CD4-positive, alpha-beta T cell (primary cell): ENCODE measurements at regions not wholly inside any gene's neighbourhood (a gene's known extent, or its start where the extent isn't known, plus 50 kb on each side); places are given as distances from the start of the nearest gene placed in this dataset.

Source experiments
- ATAC-seq: fragments of 200-7000 bp; cut with Tn5 transposase; one replicate; pipeline ENCODE4 v1.10.0; 2022; ENCODE audit warnings: mild to moderate bottlenecking; ENCODE audit not compliant: poor library complexity
- CTCF ChIA-PET: fragments of 350-600 bp; sonication (Branson Sonifier 250); formaldehyde crosslinking; loops from one replicate; lab custom pipeline; 2021; ENCODE audit warnings: antibody characterized with exemption, inconsistent platforms; lab: Charles Lee
- POLR2A ChIA-PET: fragments of 350-600 bp; sonication (Branson Sonifier 250); formaldehyde crosslinking; loops from one replicate; lab custom pipeline; 2021; ENCODE audit warnings: antibody characterized with exemption, inconsistent platforms; lab: Charles Lee
- DNase-seq, 14 experiments: peaks; one replicate each; pipeline ENCODE4 v3.0.0-alpha.2; 2013 to 2020; ENCODE audit warnings: mixed read lengths in 2 of 14
- H3K27ac ChIP-seq, 2 donors: one replicate each; pipeline versions ENCODE4 v1.5.1 to v1.7.0; 2013; ENCODE audit warnings: low read length in 2 of 2, low read depth in 1 of 2, mild to moderate bottlenecking in 1 of 2
- H3K27me3 ChIP-seq, 2 experiments: 1 replicate in 1 of 2; 2 replicates in 1 of 2; pipeline versions ENCODE4 v1.6.1 to v1.7.0; 2013; ENCODE audit warnings: low read length in 2 of 2, control low read depth in 1 of 2, mild to moderate bottlenecking in 1 of 2, moderate library complexity in 1 of 2; ENCODE audit not compliant: insufficient read depth in 2 of 2, control insufficient read depth in 1 of 2
- H3K36me3 ChIP-seq: one replicate; pipeline ENCODE4 v1.6.1; 2013; ENCODE audit warnings: low read length, control low read depth; ENCODE audit not compliant: insufficient read depth
- H3K4me1 ChIP-seq: one replicate; pipeline ENCODE4 v1.6.1; 2013; ENCODE audit warnings: low read length, control low read depth; ENCODE audit not compliant: insufficient read depth
- H3K4me3 ChIP-seq: one replicate; pipeline ENCODE4 v1.5.1; 2013; ENCODE audit warnings: mild to moderate bottlenecking, low read length, moderate library complexity
- H3K9me3 ChIP-seq, 2 experiments: 1 replicate in 1 of 2; 2 replicates in 1 of 2; pipeline versions ENCODE4 v1.6.1 to v1.7.0; 2013; ENCODE audit warnings: low read length in 2 of 2, mild to moderate bottlenecking in 2 of 2, control low read depth in 1 of 2, moderate library complexity in 1 of 2; ENCODE audit not compliant: control insufficient read depth in 1 of 2, insufficient read depth in 1 of 2
- H3K27ac Mint-ChIP-seq: one replicate; pipeline ENCODE4 v1.8.0; 2020; ENCODE audit warnings: mixed read lengths
- H3K27me3 Mint-ChIP-seq: one replicate; pipeline ENCODE4 v1.8.0; 2021; ENCODE audit warnings: mixed read lengths
- H3K36me3 Mint-ChIP-seq: one replicate; pipeline ENCODE4 v1.8.0; 2021; ENCODE audit warnings: low read depth, mixed read lengths
- H3K4me1 Mint-ChIP-seq: one replicate; pipeline ENCODE4 v1.8.0; 2021; ENCODE audit warnings: low read depth, mixed read lengths
- H3K4me3 Mint-ChIP-seq: one replicate; pipeline ENCODE4 v1.8.0; 2020; ENCODE audit warnings: mild to moderate bottlenecking, mixed read lengths
- H3K9me3 Mint-ChIP-seq: one replicate; pipeline ENCODE4 v1.8.0; 2020; ENCODE audit warnings: mixed read lengths
- intact Hi-C, 2 experiments: fragments of 100-400 bp; cut with DNase I in 1 of 2; cut with micrococcal nuclease in 1 of 2; formaldehyde crosslinking; loops; one replicate each; pipeline versions ENCODE4 v1.15.1 to v1.9.0; 2023 to 2025; cut with DNase I, micrococcal nuclease
- TF ChIP-seq, protein P1 (sequence below): fragments of 200-600 bp; IDR thresholded peaks from one replicate; pipeline ENCODE4 v1.8.0; 2022; ENCODE audit warnings: antibody characterized with exemption, mild to moderate bottlenecking

DNA sequence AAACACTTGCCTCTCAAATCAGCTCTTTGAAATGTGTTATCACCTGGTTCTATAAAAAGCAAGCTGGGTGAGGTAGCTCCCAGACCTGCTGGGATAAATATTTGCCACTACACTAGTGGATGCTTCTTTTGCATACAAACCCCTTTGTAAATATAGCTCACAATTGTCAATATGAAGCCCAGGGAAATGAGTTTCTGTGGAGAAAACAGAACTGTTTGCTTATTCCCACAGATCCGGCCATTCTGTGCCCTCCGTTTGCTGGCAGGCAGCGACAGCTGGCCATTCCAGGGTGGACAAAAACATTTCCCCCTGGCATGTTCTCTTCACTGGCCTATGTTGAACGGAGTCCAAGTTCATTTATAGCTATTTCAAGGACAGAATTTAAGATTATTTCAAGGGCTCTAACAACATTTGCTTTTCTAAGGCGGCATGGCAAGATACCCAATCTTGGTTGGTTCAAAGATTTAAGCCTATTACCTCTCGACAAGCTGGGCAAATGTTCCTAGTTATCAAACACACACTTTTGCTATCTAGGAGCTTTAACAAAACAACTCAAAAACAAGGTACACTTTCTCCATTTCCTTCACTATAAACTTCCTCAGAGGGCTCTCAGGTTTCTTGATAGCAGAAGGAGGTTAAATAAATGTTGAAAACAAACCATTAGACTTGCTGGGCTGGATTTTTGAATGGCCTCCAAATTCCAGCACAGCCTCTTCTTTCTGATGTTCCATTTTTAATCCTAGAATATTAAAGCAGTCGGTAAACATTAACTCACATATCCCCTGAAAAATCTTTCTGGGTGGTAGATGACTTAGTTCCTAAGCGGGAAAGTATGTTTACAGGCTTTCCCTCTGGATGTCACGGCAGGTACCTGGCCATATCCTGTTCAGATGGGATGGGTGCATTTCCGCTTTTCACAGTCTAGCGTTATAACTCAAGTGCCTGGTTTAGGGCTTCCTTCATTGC, 332.3 kb downstream of the PLK2 start:
- intact Hi-C loops = no loop called here
- H3K36me3 Mint-ChIP-seq = no peaks in the 10 kb centered on the region
- H3K27me3 ChIP-seq = no peaks in the 10 kb centered on the region
- no peak overlapping the region for H3K4me3 Mint-ChIP-seq
- POLR2A ChIA-PET = no interaction called here
- DNase-seq (no peak), ATAC-seq (no peak)
- H3K4me1 ChIP-seq = no peaks in the 10 kb centered on the region
- no peak overlapping the region for H3K4me3 ChIP-seq
- H3K27ac ChIP-seq = no peak overlapping the region
- TF ChIP-seq, protein P1, sequence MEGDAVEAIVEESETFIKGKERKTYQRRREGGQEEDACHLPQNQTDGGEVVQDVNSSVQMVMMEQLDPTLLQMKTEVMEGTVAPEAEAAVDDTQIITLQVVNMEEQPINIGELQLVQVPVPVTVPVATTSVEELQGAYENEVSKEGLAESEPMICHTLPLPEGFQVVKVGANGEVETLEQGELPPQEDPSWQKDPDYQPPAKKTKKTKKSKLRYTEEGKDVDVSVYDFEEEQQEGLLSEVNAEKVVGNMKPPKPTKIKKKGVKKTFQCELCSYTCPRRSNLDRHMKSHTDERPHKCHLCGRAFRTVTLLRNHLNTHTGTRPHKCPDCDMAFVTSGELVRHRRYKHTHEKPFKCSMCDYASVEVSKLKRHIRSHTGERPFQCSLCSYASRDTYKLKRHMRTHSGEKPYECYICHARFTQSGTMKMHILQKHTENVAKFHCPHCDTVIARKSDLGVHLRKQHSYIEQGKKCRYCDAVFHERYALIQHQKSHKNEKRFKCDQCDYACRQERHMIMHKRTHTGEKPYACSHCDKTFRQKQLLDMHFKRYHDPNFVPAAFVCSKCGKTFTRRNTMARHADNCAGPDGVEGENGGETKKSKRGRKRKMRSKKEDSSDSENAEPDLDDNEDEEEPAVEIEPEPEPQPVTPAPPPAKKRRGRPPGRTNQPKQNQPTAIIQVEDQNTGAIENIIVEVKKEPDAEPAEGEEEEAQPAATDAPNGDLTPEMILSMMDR = no peak
- H3K27ac Mint-ChIP-seq = no peak overlapping the region
- no peaks in the 10 kb centered on the region for H3K9me3 Mint-ChIP-seq
- H3K4me1 Mint-ChIP-seq = no peaks in the 10 kb centered on the region
- no peaks in the 10 kb centered on the region for H3K27me3 Mint-ChIP-seq
- CTCF ChIA-PET = no interaction called here
- no peaks in the 10 kb centered on the region for H3K9me3 ChIP-seq
- H3K36me3 ChIP-seq = no peaks in the 10 kb centered on the region

GRCh38 chr5:58123501-58123900, 336.4 kb downstream of the PLK2 start:
- H3K27me3 Mint-ChIP-seq = no peaks in the 10 kb centered on the region

DNA sequence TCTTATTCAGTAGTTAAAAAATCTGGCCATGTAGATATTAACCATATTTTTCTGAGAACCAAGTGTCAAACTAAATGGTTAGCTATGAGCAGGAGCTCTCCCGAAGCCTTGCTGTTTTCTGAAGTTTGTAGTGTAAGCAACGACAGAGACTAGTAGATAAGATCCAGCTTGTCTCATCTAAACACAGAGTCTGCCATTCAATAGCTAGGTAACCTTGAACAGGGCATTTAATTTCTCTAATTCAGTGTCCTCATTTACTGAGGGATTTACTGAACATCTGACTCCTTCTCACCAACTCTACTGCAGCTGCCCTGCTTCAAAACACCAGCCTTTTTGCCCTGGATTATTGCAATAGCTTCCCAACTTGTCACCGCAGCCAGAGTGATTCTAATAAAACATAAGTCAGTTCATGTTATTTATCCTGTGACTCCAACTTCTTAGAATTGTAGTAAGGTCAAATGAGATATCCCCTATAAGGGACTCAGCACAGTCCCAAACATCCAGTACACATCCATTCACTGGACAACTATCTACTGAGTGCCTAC, 337.0 kb downstream of the PLK2 start:
- intact Hi-C loops = no loop called here
- Mint-ChIP-seq H3K9me3 (no peaks in the 10 kb centered on the region), H3K27me3 (peaks cover 3% of the 10 kb centered on the region), H3K27ac (no peak overlapping the region), H3K4me1 (no peaks in the 10 kb centered on the region), H3K36me3 (no peaks in the 10 kb centered on the region), H3K4me3 (no peak overlapping the region)
- no peak for DNase-seq
- ATAC-seq = no peak
- H3K9me3 ChIP-seq = no peaks in the 10 kb centered on the region
- ChIA-PET CTCF (interaction anchor here (1.1 kb wide), 1 partner anchor 13 kb away, joined by 3 read pairs; no protein-coding TSS in a partner anchor), POLR2A (no interaction called here)
- no peaks in the 10 kb centered on the region for H3K36me3 ChIP-seq
- H3K4me1 ChIP-seq = no peaks in the 10 kb centered on the region
- TF ChIP-seq, protein P1 = no peak
- H3K27me3 ChIP-seq = no peaks in the 10 kb centered on the region
- H3K27ac ChIP-seq = no peak overlapping the region
- H3K4me3 ChIP-seq = no peak overlapping the region

More at GRCh38 chr5:58123501-58123900, 336.4 kb downstream of the PLK2 start:
- Histone ChIP-seq H3K27me3 (no peaks in the 10 kb centered on the region), H3K9me3 (no peaks in the 10 kb centered on the region), H3K36me3 (no peaks in the 10 kb centered on the region), H3K27ac (no peak overlapping the region), H3K4me3 (no peak overlapping the region), H3K4me1 (no peaks in the 10 kb centered on the region)
- Mint-ChIP-seq H3K4me1 (no peaks in the 10 kb centered on the region), H3K4me3 (no peak overlapping the region), H3K36me3 (no peaks in the 10 kb centered on the region), H3K27ac (no peak overlapping the region), H3K9me3 (no peaks in the 10 kb centered on the region)
- intact Hi-C loops = no loop called here
- ChIA-PET CTCF (interaction anchor here (1.1 kb wide), 1 partner anchor 13 kb away, joined by 3 read pairs; no protein-coding TSS in a partner anchor), POLR2A (no interaction called here)
- DNase-seq (no peak), ATAC-seq (no peak)
- TF ChIP-seq, protein P1 = no peak
